ENCODE measurements at regions not wholly inside any gene's neighbourhood (a gene's known extent, or its start where the extent isn't known, plus 50 kb on each side); places are given as distances from the start of the nearest gene placed in this dataset.

DNA sequence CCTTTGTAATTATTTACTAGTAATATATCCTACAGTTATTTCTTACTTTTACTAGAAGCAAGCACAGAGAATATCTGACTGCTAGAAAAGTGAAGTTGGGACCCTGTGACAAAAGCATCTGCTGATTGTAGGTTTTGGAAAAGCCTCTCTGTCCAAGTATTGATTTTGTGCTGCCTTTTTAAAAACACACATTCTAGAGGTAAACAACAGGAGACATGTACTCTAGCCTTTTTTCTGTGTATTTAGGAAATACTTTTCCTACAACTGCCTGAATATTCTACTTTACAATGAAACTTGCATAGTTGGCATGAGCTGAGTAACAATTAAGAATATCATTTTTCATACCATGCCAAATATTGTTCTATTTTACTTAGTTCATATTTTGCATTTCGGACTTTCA is 1249.0 kb downstream of the SLC16A7 start:
- Histone ChIP-seq H3K27ac (ENCODE audit: low read depth, low read length) (no peak overlapping the region), H3K4me3 (ENCODE audit: low read depth, low read length) (no peak overlapping the region), H3K27me3 (ENCODE audit: control insufficient read depth, insufficient read depth, low read length) (no peaks in the 10 kb centered on the region), H3K9me3 (ENCODE audit: control insufficient read depth, insufficient read depth, low read length) (no peaks in the 10 kb centered on the region)
- TF ChIP-seq, protein P1, sequence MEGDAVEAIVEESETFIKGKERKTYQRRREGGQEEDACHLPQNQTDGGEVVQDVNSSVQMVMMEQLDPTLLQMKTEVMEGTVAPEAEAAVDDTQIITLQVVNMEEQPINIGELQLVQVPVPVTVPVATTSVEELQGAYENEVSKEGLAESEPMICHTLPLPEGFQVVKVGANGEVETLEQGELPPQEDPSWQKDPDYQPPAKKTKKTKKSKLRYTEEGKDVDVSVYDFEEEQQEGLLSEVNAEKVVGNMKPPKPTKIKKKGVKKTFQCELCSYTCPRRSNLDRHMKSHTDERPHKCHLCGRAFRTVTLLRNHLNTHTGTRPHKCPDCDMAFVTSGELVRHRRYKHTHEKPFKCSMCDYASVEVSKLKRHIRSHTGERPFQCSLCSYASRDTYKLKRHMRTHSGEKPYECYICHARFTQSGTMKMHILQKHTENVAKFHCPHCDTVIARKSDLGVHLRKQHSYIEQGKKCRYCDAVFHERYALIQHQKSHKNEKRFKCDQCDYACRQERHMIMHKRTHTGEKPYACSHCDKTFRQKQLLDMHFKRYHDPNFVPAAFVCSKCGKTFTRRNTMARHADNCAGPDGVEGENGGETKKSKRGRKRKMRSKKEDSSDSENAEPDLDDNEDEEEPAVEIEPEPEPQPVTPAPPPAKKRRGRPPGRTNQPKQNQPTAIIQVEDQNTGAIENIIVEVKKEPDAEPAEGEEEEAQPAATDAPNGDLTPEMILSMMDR (IDR thresholded peaks at IDR 0.05; ENCODE audit: low read depth, low read length): no peak
- DNase-seq (ENCODE audit: low read depth, low spot score): no peak
- CTCF ChIA-PET: no interaction called here
- POLR2A ChIA-PET: no interaction called here

- Histone ChIP-seq H3K27ac (ENCODE audit: low read depth, low read length) (no peak overlapping the region), H3K27me3 (ENCODE audit: control insufficient read depth, insufficient read depth, low read length) (no peaks in the 10 kb centered on the region), H3K4me3 (ENCODE audit: low read depth, low read length) (no peak overlapping the region), H3K9me3 (ENCODE audit: control insufficient read depth, insufficient read depth, low read length) (no peaks in the 10 kb centered on the region)
- ChIA-PET POLR2A (interaction anchor here (0.6 kb wide), 1 partner anchor 801 kb away, joined by 3 read pairs; no protein-coding TSS in a partner anchor), CTCF (no interaction called here)
- DNase-seq (ENCODE audit: low read depth, low spot score): no peak
- TF ChIP-seq, protein P1 (IDR thresholded peaks at IDR 0.05; ENCODE audit: low read depth, low read length): no peak
These were observed 1249.9 kb downstream of the SLC16A7 start for GRCh38 chr12:60845696-60846095.

DNA sequence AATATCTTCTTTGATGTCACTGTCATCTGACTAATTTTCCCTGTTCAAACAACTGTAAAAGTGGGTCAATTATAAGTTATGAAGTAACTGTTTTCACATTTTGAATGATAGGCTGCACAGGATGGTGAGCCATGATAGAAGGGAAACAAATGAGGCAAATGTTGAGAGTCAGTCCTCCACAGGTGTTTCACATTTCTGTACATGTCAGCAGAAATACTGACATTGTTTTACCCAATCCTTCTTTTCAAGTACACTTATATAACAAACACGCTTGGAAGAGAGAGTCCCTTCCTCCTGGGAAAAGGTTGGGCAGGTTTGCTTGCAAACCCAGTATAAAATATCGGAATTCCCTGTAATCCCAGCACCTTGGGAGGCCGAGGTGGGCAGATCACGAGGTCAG is 1251.5 kb downstream of the SLC16A7 start:
- ChIA-PET POLR2A (no interaction called here), CTCF (no interaction called here)
- H3K4me3 ChIP-seq (ENCODE audit: low read depth, low read length): no peak overlapping the region
- no peak for DNase-seq (ENCODE audit: low read depth, low spot score)
- H3K9me3 ChIP-seq (ENCODE audit: control insufficient read depth, insufficient read depth, low read length): no peaks in the 10 kb centered on the region
- H3K27ac ChIP-seq (ENCODE audit: low read depth, low read length): no peak overlapping the region
- TF ChIP-seq, protein P1 (IDR thresholded peaks at IDR 0.05; ENCODE audit: low read depth, low read length): no peak
- no peaks in the 10 kb centered on the region for H3K27me3 ChIP-seq (ENCODE audit: control insufficient read depth, insufficient read depth, low read length)

GRCh38 chr12:60849723-60850122 is 1253.9 kb downstream of the SLC16A7 start:
- no peaks in the 10 kb centered on the region for H3K9me3 ChIP-seq (ENCODE audit: control insufficient read depth, insufficient read depth, low read length)
- H3K27ac ChIP-seq (ENCODE audit: low read depth, low read length): no peak overlapping the region
- ChIA-PET POLR2A (no interaction called here), CTCF (no interaction called here)
- no peaks in the 10 kb centered on the region for H3K27me3 ChIP-seq (ENCODE audit: control insufficient read depth, insufficient read depth, low read length)
- TF ChIP-seq, protein P1 (IDR thresholded peaks at IDR 0.05; ENCODE audit: low read depth, low read length): no peak
- H3K4me3 ChIP-seq (ENCODE audit: low read depth, low read length): no peak overlapping the region
- no peak for DNase-seq (ENCODE audit: low read depth, low spot score)

DNA sequence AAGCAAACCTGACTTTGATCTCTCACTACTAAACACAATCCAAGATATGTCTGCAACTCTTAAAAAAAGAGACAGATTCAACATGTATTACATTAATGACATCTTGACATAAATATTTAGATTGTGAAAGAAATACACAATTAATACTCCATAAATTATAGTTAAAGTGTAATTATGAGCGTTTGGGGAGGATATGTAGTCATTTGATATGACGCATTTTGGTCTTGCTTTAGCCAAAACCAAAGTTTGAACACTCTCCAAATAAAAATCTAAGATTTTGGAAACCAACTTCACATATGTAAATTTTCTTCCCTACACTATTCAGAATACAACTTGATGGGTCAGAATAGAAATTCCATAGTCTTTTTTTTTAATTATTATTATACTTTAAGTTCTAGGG is 1257.6 kb downstream of the SLC16A7 start:
- TF ChIP-seq, protein P1 (IDR thresholded peaks at IDR 0.05; ENCODE audit: low read depth, low read length): no peak

More for the DNA sequence above, 1257.6 kb downstream of the SLC16A7 start:
- H3K27me3 ChIP-seq (ENCODE audit: control insufficient read depth, insufficient read depth, low read length): no peaks in the 10 kb centered on the region
- DNase-seq (ENCODE audit: low read depth, low spot score): no peak
- POLR2A ChIA-PET: no interaction called here
- no peak overlapping the region for H3K27ac ChIP-seq (ENCODE audit: low read depth, low read length)
- H3K4me3 ChIP-seq (ENCODE audit: low read depth, low read length): no peak overlapping the region
- H3K9me3 ChIP-seq (ENCODE audit: control insufficient read depth, insufficient read depth, low read length): no peaks in the 10 kb centered on the region
- CTCF ChIA-PET: no interaction called here
